ENCODE measurements at regions not wholly inside any gene's neighbourhood (a gene's known extent, or its start where the extent isn't known, plus 50 kb on each side); places are given as distances from the start of the nearest gene placed in this dataset.

DNA sequence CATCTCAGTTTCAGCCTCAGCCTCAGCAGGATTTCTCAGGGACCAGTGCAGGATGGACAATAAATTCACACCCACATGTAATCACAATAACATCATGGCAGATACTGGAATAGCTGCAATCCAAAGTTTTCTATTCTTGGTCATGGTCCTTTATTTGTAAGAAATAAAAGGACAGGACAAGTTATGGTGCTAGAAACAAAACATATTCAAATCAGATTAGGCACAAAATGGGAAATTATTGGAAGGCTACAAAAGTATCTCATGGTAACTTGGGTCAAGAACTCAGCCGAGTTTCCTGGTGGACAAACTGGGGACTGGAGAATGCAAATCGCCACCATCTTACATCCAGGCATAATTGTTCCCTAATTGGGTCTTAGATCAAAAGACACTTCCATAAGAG lies 1768.2 kb upstream of the WWC1 start:
- no peak overlapping the region for H3K4me3 ChIP-seq
- H3K9me2 ChIP-seq (replicated peaks; ENCODE audit: insufficient read depth), result no peaks in the 10 kb centered on the region
- H3K27me3 ChIP-seq, result no peaks in the 10 kb centered on the region
- H3K27ac ChIP-seq, result no peak overlapping the region
- TF ChIP-seq, protein P1, sequence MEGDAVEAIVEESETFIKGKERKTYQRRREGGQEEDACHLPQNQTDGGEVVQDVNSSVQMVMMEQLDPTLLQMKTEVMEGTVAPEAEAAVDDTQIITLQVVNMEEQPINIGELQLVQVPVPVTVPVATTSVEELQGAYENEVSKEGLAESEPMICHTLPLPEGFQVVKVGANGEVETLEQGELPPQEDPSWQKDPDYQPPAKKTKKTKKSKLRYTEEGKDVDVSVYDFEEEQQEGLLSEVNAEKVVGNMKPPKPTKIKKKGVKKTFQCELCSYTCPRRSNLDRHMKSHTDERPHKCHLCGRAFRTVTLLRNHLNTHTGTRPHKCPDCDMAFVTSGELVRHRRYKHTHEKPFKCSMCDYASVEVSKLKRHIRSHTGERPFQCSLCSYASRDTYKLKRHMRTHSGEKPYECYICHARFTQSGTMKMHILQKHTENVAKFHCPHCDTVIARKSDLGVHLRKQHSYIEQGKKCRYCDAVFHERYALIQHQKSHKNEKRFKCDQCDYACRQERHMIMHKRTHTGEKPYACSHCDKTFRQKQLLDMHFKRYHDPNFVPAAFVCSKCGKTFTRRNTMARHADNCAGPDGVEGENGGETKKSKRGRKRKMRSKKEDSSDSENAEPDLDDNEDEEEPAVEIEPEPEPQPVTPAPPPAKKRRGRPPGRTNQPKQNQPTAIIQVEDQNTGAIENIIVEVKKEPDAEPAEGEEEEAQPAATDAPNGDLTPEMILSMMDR (IDR thresholded peaks at IDR 0.05; ENCODE audit: poor library complexity), result no peak
- TF ChIP-seq EZH2phosphoT487 (IDR thresholded peaks at IDR 0.05; ENCODE audit: low read depth, severe bottlenecking, unreplicated experiment) (no peak), EZH2 (IDR thresholded peaks at IDR 0.05; ENCODE audit: borderline replicate concordance) (no peak)
- H3K4me2 ChIP-seq, result no peak overlapping the region
- 93% methylated on average over 2 of the region's 2 CpGs for WGBS (ENCODE audit: low lambda C conversion rate, missing lambda C conversion rate)
- H2AFZ ChIP-seq, result no peak overlapping the region
- no peaks in the 10 kb centered on the region for H3K9me3 ChIP-seq (ENCODE audit: low read depth)
- DNase-seq (ENCODE audit: low spot score), result no peak
- H3K79me2 ChIP-seq, result no peaks in the 10 kb centered on the region
- no peaks in the 10 kb centered on the region for H3K36me3 ChIP-seq (replicated peaks; ENCODE audit: insufficient read depth, low read depth)
- H3K4me1 ChIP-seq (ENCODE audit: insufficient read depth), result no peaks in the 10 kb centered on the region
- H4K20me1 ChIP-seq (ENCODE audit: insufficient read depth, poor library complexity, severe bottlenecking), result no peaks in the 10 kb centered on the region

DNA sequence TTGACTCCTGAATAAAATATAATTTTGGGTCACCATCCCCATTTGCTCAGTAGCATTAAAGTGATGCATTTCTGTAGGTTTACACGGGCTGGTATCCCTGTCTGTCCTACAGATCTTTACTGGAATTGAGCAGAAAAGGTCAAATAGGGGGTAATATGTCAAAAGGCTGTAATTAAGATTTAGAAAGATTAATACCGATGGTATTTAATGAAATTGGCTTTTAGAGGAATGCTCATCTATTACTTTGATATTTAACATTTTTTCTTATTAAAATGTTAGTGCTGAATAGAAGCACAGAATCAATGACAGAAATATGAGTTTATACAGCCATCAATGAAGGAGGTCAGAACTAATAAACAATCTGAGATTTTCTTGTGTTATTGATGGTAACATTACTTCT lies 1762.2 kb upstream of the WWC1 start:
- Histone ChIP-seq H3K27me3 (no peaks in the 10 kb centered on the region), H3K79me2 (no peaks in the 10 kb centered on the region), H3K9me2 (replicated peaks; ENCODE audit: insufficient read depth) (no peaks in the 10 kb centered on the region), H3K9me3 (ENCODE audit: low read depth) (no peaks in the 10 kb centered on the region), H3K4me2 (no peak overlapping the region), H3K36me3 (replicated peaks; ENCODE audit: insufficient read depth, low read depth) (no peaks in the 10 kb centered on the region), H3K4me3 (no peak overlapping the region), H3K27ac (no peak overlapping the region), H4K20me1 (ENCODE audit: insufficient read depth, poor library complexity, severe bottlenecking) (no peaks in the 10 kb centered on the region), H3K4me1 (ENCODE audit: insufficient read depth) (no peaks in the 10 kb centered on the region), H2AFZ (no peak overlapping the region)
- DNase-seq (ENCODE audit: low spot score), result no peak
- 47% methylated on average over 2 of the region's 2 CpGs for whole genome bisulfite sequencing (ENCODE audit: low lambda C conversion rate, missing lambda C conversion rate)
- TF ChIP-seq, protein P1 (IDR thresholded peaks at IDR 0.05; ENCODE audit: poor library complexity), result no peak
- TF ChIP-seq EZH2 (IDR thresholded peaks at IDR 0.05; ENCODE audit: borderline replicate concordance), result no peak
- no peak for TF ChIP-seq EZH2phosphoT487 (IDR thresholded peaks at IDR 0.05; ENCODE audit: low read depth, severe bottlenecking, unreplicated experiment)

DNA sequence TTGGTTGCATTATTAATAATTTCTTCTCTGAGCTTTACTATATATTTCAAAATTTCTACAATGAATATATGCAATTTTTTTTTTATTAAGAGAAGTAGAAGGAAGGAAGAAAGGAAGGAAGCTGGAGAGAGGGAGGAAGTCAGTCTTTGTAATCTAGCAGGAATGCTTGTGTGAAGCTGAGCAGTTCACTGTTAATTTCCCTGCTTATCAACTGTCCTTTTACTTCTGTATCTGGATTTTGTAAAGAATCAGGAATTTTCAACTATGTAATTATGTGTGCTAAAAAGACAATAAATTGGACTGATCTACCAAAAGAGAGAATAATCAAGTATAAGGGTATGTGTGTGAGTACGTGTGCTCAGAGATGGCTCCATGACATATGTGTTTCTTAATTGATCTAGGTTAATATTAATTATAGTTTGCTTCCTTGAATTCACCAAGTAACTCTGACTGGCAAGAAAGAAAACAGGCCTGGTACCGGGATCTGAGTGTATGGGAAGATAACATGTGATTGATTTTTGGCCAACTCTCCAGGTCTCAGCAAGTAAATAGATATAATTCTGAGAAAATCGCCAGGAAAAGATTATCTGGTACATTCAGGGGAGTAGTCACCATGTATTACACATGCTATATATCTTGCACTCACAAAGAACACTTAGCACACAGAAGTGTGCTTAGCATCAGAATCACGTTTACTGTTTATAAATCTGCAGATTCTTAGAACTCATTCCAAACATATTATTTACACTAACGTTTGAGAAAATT lies 1758.8 kb upstream of the WWC1 start:
- no peaks in the 10 kb centered on the region for H3K27me3 ChIP-seq
- no peaks in the 10 kb centered on the region for H3K9me2 ChIP-seq (replicated peaks; ENCODE audit: insufficient read depth)
- no peak overlapping the region for H3K4me3 ChIP-seq
- H3K4me1 ChIP-seq (ENCODE audit: insufficient read depth), result no peaks in the 10 kb centered on the region
- H3K9me3 ChIP-seq (ENCODE audit: low read depth), result no peaks in the 10 kb centered on the region
- WGBS (ENCODE audit: low lambda C conversion rate, missing lambda C conversion rate), result 56% methylated on average over 5 of the region's 5 CpGs
- H3K36me3 ChIP-seq (replicated peaks; ENCODE audit: insufficient read depth, low read depth), result no peaks in the 10 kb centered on the region
- H3K4me2 ChIP-seq, result no peak overlapping the region
- DNase-seq (ENCODE audit: low spot score), result no peak
- H3K27ac ChIP-seq, result no peak overlapping the region
- no peaks in the 10 kb centered on the region for H3K79me2 ChIP-seq
- H2AFZ ChIP-seq, result no peak overlapping the region
- no peaks in the 10 kb centered on the region for H4K20me1 ChIP-seq (ENCODE audit: insufficient read depth, poor library complexity, severe bottlenecking)
- TF ChIP-seq EZH2 (IDR thresholded peaks at IDR 0.05; ENCODE audit: borderline replicate concordance), result no peak
- no peak for TF ChIP-seq EZH2phosphoT487 (IDR thresholded peaks at IDR 0.05; ENCODE audit: low read depth, severe bottlenecking, unreplicated experiment)
- TF ChIP-seq, protein P1 (IDR thresholded peaks at IDR 0.05; ENCODE audit: poor library complexity), result no peak

All from hepatocyte (in vitro differentiated cells).